Naive B cell (primary cell): ENCODE measurements at regions not wholly inside any gene's neighbourhood (a gene's known extent, or its start where the extent isn't known, plus 50 kb on each side); places are given as distances from the start of the nearest gene placed in this dataset.
"Not testable (repeated sequence)": the region's sequence is repeated elsewhere in the genome, so short reads cannot be mapped to it uniquely, and the experiment has no call there.

Experiments used
- ATAC-seq, 2 donors: fragments of 150-1000 bp; cut with Tn5 transposase; 2 replicates each; pipeline ENCODE4 v1.10.0; 2021; ENCODE audit warnings: low read depth in 2 of 2, mild to moderate bottlenecking in 2 of 2, moderate library complexity in 2 of 2
- DNase-seq: peaks from one replicate; pipeline ENCODE4 v3.0.0; 2022
- H3K27ac Mint-ChIP-seq, 6 donors: one replicate each; pipeline ENCODE4 v1.8.0; 2020 to 2022; ENCODE audit warnings: mild to moderate bottlenecking in 6 of 6, mixed read lengths in 6 of 6, moderate library complexity in 5 of 6, inconsistent platforms in 2 of 6
- H3K27me3 Mint-ChIP-seq, 3 donors: one replicate each; pipeline ENCODE4 v1.8.0; 2021 to 2022; ENCODE audit warnings: mixed read lengths in 3 of 3, mild to moderate bottlenecking in 1 of 3
- H3K36me3 Mint-ChIP-seq, 2 donors: one replicate each; pipeline ENCODE4 v1.8.0; 2020 to 2022; ENCODE audit warnings: mixed read lengths in 2 of 2, inconsistent platforms in 1 of 2, mild to moderate bottlenecking in 1 of 2
- H3K4me1 Mint-ChIP-seq, 3 donors: one replicate each; pipeline ENCODE4 v1.8.0; 2020 to 2022; ENCODE audit warnings: mixed read lengths in 3 of 3, inconsistent platforms in 1 of 3, mild to moderate bottlenecking in 1 of 3, moderate library complexity in 1 of 3
- H3K4me3 Mint-ChIP-seq, 8 donors: one replicate each; pipeline ENCODE4 v1.8.0; 2020 to 2022; ENCODE audit warnings: mild to moderate bottlenecking in 8 of 8, mixed read lengths in 8 of 8, moderate library complexity in 8 of 8, inconsistent platforms in 2 of 8
- H3K9me3 Mint-ChIP-seq, 7 donors: one replicate each; pipeline ENCODE4 v1.8.0; 2020 to 2022; ENCODE audit warnings: mixed read lengths in 7 of 7, mild to moderate bottlenecking in 5 of 7, inconsistent platforms in 2 of 7, moderate library complexity in 1 of 7

DNA sequence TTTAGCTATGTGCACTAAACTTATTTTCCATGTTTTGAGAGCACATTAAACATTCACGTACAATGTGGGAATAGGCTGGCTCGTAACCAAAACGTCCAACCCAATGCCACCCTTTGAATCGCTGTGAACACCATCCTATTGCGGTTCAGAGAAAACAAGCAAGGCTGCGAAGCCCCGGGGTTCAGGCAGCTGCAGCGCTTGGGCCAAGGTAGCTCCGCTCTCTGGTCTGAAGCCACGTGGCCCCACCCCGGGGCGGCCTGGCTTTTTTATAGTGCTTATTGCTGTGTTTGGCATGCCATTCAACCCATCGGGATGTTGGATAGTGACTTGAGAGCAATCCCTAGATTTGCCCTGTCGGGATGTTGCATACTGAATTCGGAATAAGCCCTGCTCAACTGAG, 76.7 kb upstream of the AGAP9 start:
- DNase-seq, H3K9me3 Mint-ChIP-seq, H3K36me3 Mint-ChIP-seq, H3K27me3 Mint-ChIP-seq, H3K27ac Mint-ChIP-seq, H3K4me1 Mint-ChIP-seq, H3K4me3 Mint-ChIP-seq, ATAC-seq: not testable (repeated sequence)

DNA sequence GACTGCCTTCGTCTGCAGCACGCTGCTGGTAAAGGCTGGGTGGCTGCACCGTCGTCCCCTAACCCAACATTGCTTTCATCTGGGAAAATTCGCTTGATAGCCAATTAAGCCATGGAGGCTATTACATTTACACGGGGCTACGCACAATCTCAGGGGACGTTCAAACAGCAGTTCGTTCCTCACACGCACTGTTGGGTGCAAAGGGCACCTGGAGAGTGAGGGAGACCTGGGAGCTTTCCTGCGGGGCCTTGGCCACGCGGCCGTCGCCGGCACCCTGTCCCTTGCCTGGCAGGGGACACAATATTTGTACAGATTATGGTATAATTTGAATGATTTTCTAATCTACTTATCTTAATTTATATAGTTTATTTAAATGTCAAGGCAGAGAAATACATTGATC, 76.2 kb upstream of the AGAP9 start:
- not testable (repeated sequence) for H3K36me3 Mint-ChIP-seq, H3K27ac Mint-ChIP-seq, H3K27me3 Mint-ChIP-seq, H3K9me3 Mint-ChIP-seq, H3K4me3 Mint-ChIP-seq, H3K4me1 Mint-ChIP-seq, DNase-seq, ATAC-seq

DNA sequence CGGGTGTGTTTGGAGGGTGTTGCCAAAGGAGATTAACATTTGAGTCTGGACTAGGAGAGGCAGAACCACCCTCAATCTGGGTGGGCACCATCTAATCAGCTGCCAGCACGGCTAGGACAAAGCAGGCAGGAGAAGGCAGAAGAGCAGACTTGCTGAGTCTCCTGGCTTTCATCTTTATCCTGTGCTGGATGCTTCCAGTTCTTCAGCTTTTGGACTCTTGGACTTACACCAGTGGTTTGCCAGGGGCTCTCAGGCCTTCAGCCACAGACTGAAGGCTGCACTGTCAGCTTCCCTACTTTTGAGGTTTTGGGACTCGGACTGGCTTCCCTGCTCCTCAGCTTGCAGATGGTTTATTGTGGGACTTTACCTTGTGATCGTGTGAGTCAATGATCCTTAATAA, 70.4 kb upstream of the AGAP9 start:
- not testable (repeated sequence) for ATAC-seq, H3K27me3 Mint-ChIP-seq, DNase-seq, H3K27ac Mint-ChIP-seq, H3K36me3 Mint-ChIP-seq, H3K9me3 Mint-ChIP-seq, H3K4me3 Mint-ChIP-seq, H3K4me1 Mint-ChIP-seq

DNA sequence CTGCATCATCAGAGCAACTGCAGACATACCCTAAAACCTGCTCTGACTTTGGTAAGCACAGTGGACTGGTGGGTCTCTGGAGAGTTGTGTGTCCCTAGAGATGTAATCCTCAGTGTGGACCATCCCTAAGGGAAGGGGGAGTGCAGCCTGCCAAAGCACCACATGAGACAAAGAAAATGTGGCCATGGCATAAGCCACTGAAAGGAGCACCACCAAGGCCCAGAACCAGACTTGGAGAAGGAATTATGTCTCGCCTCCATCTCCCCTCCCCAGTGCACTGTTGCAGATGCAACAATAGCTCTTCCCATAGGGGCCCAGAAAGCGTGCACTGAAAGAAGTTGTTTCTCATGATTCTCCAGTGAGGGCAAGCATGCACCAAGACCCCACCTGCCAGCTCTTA, 69.7 kb upstream of the AGAP9 start:
- H3K9me3 Mint-ChIP-seq, H3K36me3 Mint-ChIP-seq, H3K27ac Mint-ChIP-seq: not testable (repeated sequence)

GRCh38 chr10:47590956-47591355, 67.5 kb upstream of the AGAP9 start:
- not testable (repeated sequence) for H3K27me3 Mint-ChIP-seq, H3K36me3 Mint-ChIP-seq, H3K4me1 Mint-ChIP-seq, H3K9me3 Mint-ChIP-seq, H3K27ac Mint-ChIP-seq, DNase-seq, H3K4me3 Mint-ChIP-seq, ATAC-seq

More for the DNA sequence above, 69.7 kb upstream of the AGAP9 start:
- H3K4me1 Mint-ChIP-seq, H3K4me3 Mint-ChIP-seq, H3K27me3 Mint-ChIP-seq, DNase-seq, ATAC-seq: not testable (repeated sequence)

GRCh38 chr10:47590534-47590933, 67.1 kb upstream of the AGAP9 start:
- not testable (repeated sequence) for H3K36me3 Mint-ChIP-seq, H3K9me3 Mint-ChIP-seq, H3K4me1 Mint-ChIP-seq, H3K4me3 Mint-ChIP-seq, H3K27ac Mint-ChIP-seq, H3K27me3 Mint-ChIP-seq, DNase-seq
- ATAC-seq = peak in 1 of 2 donors; percentile 20

GRCh38 chr10:47582051-47582450, 58.6 kb upstream of the AGAP9 start:
- H3K9me3 Mint-ChIP-seq, H3K27ac Mint-ChIP-seq: not testable (repeated sequence)

GRCh38 chr10:47580063-47580462, 56.6 kb upstream of the AGAP9 start:
- not testable (repeated sequence) for H3K27ac Mint-ChIP-seq, H3K4me3 Mint-ChIP-seq, H3K36me3 Mint-ChIP-seq, H3K4me1 Mint-ChIP-seq, DNase-seq, H3K27me3 Mint-ChIP-seq, ATAC-seq, H3K9me3 Mint-ChIP-seq

More at GRCh38 chr10:47582051-47582450, 58.6 kb upstream of the AGAP9 start:
- H3K36me3 Mint-ChIP-seq, H3K27me3 Mint-ChIP-seq, H3K4me3 Mint-ChIP-seq, H3K4me1 Mint-ChIP-seq, ATAC-seq, DNase-seq: not testable (repeated sequence)

DNA sequence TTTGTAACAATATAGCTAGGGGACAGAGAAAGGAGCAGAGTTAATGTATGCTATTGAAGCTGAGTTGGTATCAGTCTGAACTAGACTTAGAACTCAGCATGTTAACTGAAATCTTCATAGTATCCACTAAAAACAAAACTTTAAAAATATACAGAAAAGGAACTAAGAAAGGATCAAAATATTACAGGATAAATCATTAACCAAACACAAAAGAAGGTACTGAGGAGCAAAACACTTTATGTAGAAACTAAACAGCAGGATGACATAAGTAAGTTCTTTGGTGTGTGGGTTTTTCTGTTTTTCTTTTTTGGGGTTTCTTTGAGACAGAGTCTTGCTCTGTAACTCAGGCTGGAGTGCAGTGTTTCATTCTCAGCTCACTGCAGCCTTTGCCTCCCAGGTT, 55.1 kb upstream of the AGAP9 start:
- H3K4me3 Mint-ChIP-seq, H3K36me3 Mint-ChIP-seq, ATAC-seq, H3K4me1 Mint-ChIP-seq, H3K9me3 Mint-ChIP-seq, H3K27ac Mint-ChIP-seq, H3K27me3 Mint-ChIP-seq, DNase-seq: not testable (repeated sequence)
